NCI-H524 treated with DMSO at 0.1 percent for 48 hours (cell line): ENCODE measurements at regions not wholly inside any gene's neighbourhood (a gene's known extent, or its start where the extent isn't known, plus 50 kb on each side); places are given as distances from the start of the nearest gene placed in this dataset.
"Not testable (repeated sequence)": the region's sequence is repeated elsewhere in the genome, so short reads cannot be mapped to it uniquely, and the experiment has no call there.

ENCODE experiments used
- DNase-seq: peaks from one replicate; lab custom pipeline; 2025; lab: John Stamatoyannopoulos, UW

- no peak for DNase-seq
Observed at GRCh38 chr10:62655337-62655994, 149.1 kb upstream of the ADO start.

GRCh38 chr10:62657244-62657835 is 147.2 kb upstream of the ADO start:
- no peak for DNase-seq

GRCh38 chr10:62658516-62658915 is 146.0 kb upstream of the ADO start:
- DNase-seq, result no peak

- no peak for DNase-seq
Observed at GRCh38 chr10:62661143-62661542, 143.4 kb upstream of the ADO start.

- no peak for DNase-seq
Observed at GRCh38 chr10:62662486-62662885, 142.0 kb upstream of the ADO start.

- no peak for DNase-seq
Observed at GRCh38 chr10:62665771-62666170, 138.7 kb upstream of the ADO start.

GRCh38 chr10:62666275-62666674 is 138.2 kb upstream of the ADO start:
- DNase-seq, result no peak

- no peak for DNase-seq
Observed at GRCh38 chr10:62669341-62669740, 135.2 kb upstream of the ADO start.

- DNase-seq, result no peak
Observed at GRCh38 chr10:62671104-62671503, 133.4 kb upstream of the ADO start.

GRCh38 chr10:62681211-62681940 is 123.1 kb upstream of the ADO start:
- no peak for DNase-seq

GRCh38 chr10:62684911-62685310 is 119.6 kb upstream of the ADO start:
- no peak for DNase-seq

- no peak for DNase-seq
Observed at GRCh38 chr10:62687230-62687748, 117.2 kb upstream of the ADO start.

- DNase-seq, result no peak
Observed at GRCh38 chr10:62688971-62689700, 115.4 kb upstream of the ADO start.

- no peak for DNase-seq
Observed at GRCh38 chr10:62689712-62690111, 114.8 kb upstream of the ADO start.

- DNase-seq, result no peak
Observed at GRCh38 chr10:62690703-62691102, 113.8 kb upstream of the ADO start.

GRCh38 chr10:62691336-62691735 is 113.2 kb upstream of the ADO start:
- no peak for DNase-seq

- DNase-seq, result no peak
Observed at GRCh38 chr10:62692085-62692484, 112.4 kb upstream of the ADO start.

- DNase-seq, result no peak
Observed at GRCh38 chr10:62693306-62693705, 111.2 kb upstream of the ADO start.

- no peak for DNase-seq
Observed at GRCh38 chr10:62694537-62695126, 109.9 kb upstream of the ADO start.

- DNase-seq, result no peak
Observed at GRCh38 chr10:62696798-62697197, 107.7 kb upstream of the ADO start.

- no peak for DNase-seq
Observed at GRCh38 chr10:62699148-62699547, 105.4 kb upstream of the ADO start.

GRCh38 chr10:62704121-62704520 is 100.4 kb upstream of the ADO start:
- DNase-seq, result not testable (repeated sequence)
